ENCODE measurements at regions not wholly inside any gene's neighbourhood (a gene's known extent, or its start where the extent isn't known, plus 50 kb on each side); places are given as distances from the start of the nearest gene placed in this dataset.

- no peak overlapping the region for H3K27ac ChIP-seq
- in situ Hi-C loops (cut with HindIII; ENCODE audit: low pct_ligation_motif_present, low sequenced_read_pairs) = no loop called here
Observed at GRCh38 chr21:16873176-16873575, 639.7 kb upstream of the CXADR start.

GRCh38 chr21:16873596-16873995 is 639.2 kb upstream of the CXADR start:
- TF ChIP-seq CTCF (IDR thresholded peaks at IDR 0.05; ENCODE audit: low read depth, low read length, missing control alignments) = no peak
- Histone ChIP-seq H3K4me3 (ENCODE audit: low read depth, low read length) (no peak overlapping the region), H3K27me3 (replicated peaks) (no peaks in the 10 kb centered on the region), H3K36me3 (replicated peaks) (no peaks in the 10 kb centered on the region), H3K27ac (no peak overlapping the region)
- no peak for DNase-seq
- in situ Hi-C loops (cut with HindIII; ENCODE audit: low pct_ligation_motif_present, low sequenced_read_pairs) = no loop called here

More at GRCh38 chr21:16873176-16873575, 639.7 kb upstream of the CXADR start:
- TF ChIP-seq CTCF (IDR thresholded peaks at IDR 0.05; ENCODE audit: low read depth, low read length, missing control alignments) = no peak
- H3K36me3 ChIP-seq (replicated peaks) = no peaks in the 10 kb centered on the region
- H3K27me3 ChIP-seq (replicated peaks) = no peaks in the 10 kb centered on the region
- no peak overlapping the region for H3K4me3 ChIP-seq (ENCODE audit: low read depth, low read length)
- no peak for DNase-seq

GRCh38 chr21:16879479-16879878 is 633.4 kb upstream of the CXADR start:
- Histone ChIP-seq H3K4me3 (ENCODE audit: low read depth, low read length) (no peak overlapping the region), H3K36me3 (replicated peaks) (no peaks in the 10 kb centered on the region), H3K27me3 (replicated peaks) (no peaks in the 10 kb centered on the region), H3K27ac (no peak overlapping the region)
- DNase-seq = no peak
- in situ Hi-C loops (cut with HindIII; ENCODE audit: low pct_ligation_motif_present, low sequenced_read_pairs) = no loop called here
- TF ChIP-seq CTCF (IDR thresholded peaks at IDR 0.05; ENCODE audit: low read depth, low read length, missing control alignments) = no peak

DNA sequence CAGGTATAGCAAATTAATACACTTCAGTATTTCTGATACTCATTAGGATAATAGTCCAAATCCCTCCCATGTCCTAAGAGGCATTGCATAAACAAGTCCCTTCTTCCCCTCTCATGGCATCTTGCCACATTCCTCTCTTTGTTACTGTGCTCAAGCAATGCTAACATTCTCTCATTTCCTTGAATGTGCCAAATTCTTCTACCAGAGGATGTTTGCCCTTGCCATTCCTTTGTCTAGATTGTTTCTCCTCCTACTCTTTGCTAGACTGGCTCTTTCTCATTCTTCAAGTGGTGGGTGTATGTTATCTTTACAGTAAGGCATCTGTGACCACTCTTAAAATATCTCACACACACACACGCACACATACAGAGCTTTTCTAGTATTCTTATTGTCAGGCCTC is 621.0 kb upstream of the CXADR start:
- no peak for TF ChIP-seq CTCF (IDR thresholded peaks at IDR 0.05; ENCODE audit: low read depth, low read length, missing control alignments)
- H3K4me3 ChIP-seq (ENCODE audit: low read depth, low read length) = no peak overlapping the region
- H3K27ac ChIP-seq = no peak overlapping the region
- DNase-seq = peak; percentile 83
- H3K36me3 ChIP-seq (replicated peaks) = no peaks in the 10 kb centered on the region
- in situ Hi-C loops (cut with HindIII; ENCODE audit: low pct_ligation_motif_present, low sequenced_read_pairs) = no loop called here
- H3K27me3 ChIP-seq (replicated peaks) = no peaks in the 10 kb centered on the region

DNA sequence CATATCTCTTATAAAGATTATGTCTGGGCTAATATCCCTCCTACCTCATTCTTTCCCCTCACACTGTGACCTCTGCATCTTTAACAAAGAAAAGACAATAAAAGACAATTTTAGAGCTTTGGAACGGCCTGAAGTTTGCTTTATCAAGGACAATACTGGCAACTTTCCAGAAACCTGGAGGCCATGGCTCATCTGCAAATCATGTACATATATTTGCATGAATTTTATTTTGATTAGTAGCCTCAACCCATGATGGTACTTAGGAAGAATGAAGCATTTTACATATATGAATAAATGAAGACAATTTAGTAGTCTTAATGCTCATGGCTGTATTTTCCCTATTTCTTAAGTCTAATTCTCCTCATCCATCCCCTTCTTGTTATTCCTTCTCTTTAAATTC is 612.2 kb upstream of the CXADR start:
- no peaks in the 10 kb centered on the region for H3K36me3 ChIP-seq (replicated peaks)
- no peaks in the 10 kb centered on the region for H3K27me3 ChIP-seq (replicated peaks)
- in situ Hi-C loops (cut with HindIII; ENCODE audit: low pct_ligation_motif_present, low sequenced_read_pairs) = no loop called here
- TF ChIP-seq CTCF (IDR thresholded peaks at IDR 0.05; ENCODE audit: low read depth, low read length, missing control alignments) = no peak
- peak; percentile 7 for DNase-seq
- no peak overlapping the region for H3K4me3 ChIP-seq (ENCODE audit: low read depth, low read length)
- no peak overlapping the region for H3K27ac ChIP-seq

DNA sequence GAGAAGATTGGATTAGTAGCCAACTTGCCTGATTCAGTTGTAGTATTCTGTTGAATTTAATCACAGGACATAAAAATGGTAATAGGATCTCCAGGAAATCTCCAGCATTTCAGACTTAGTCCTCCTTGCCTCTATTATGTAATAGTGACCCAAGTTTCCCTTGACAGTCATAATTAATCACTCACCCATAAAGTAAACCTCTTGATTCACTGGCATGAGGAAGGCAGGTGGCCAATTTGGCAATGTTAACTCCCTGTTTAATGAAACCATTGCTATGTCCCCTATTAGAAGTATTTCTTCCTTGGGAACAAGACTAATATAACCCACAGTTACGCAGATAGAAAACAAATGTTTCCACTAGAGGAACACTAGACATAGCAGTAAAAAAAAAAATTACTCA is 604.8 kb upstream of the CXADR start:
- Histone ChIP-seq H3K27me3 (replicated peaks) (no peaks in the 10 kb centered on the region), H3K36me3 (replicated peaks) (no peaks in the 10 kb centered on the region), H3K4me3 (ENCODE audit: low read depth, low read length) (no peak overlapping the region), H3K27ac (no peak overlapping the region)
- no peak for DNase-seq
- TF ChIP-seq CTCF (IDR thresholded peaks at IDR 0.05; ENCODE audit: low read depth, low read length, missing control alignments) = no peak
- in situ Hi-C loops (cut with HindIII; ENCODE audit: low pct_ligation_motif_present, low sequenced_read_pairs) = no loop called here
